GM10266 (cell line): ENCODE measurements at regions not wholly inside any gene's neighbourhood (a gene's known extent, or its start where the extent isn't known, plus 50 kb on each side); places are given as distances from the start of the nearest gene placed in this dataset.
"Not testable (repeated sequence)": the region's sequence is repeated elsewhere in the genome, so short reads cannot be mapped to it uniquely, and the experiment has no call there.

Source experiments
- DNase-seq: peaks from one replicate; pipeline ENCODE4 v3.0.0; 2012; ENCODE audit errors: extremely low spot score
- TF ChIP-seq, protein P1 (sequence below): IDR thresholded peaks from 2 replicates; pipeline ENCODE4 v1.5.1; 2012; ENCODE audit warnings: mild to moderate bottlenecking, low read depth; ENCODE audit not compliant: control insufficient read depth, insufficient read depth; ENCODE audit errors: missing control alignments

DNA sequence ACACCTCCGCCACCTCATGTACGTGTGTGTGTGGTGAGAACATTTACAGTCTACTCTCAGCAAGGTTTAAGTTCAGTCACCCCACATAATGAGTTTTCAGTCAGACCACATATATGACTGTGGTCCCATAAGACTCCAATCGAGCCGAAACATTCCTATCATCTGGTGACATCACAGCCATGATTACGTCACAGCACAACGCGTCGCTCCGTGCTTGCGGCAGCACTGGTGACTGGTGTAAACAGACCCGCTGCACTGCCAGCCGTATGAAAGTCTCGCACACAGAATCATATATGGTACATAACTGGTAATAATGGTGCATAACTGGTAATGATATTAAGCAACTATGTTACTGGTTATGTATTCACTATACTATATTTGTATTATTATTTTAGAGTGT is 150.7 kb downstream of the DLL1 start:
- TF ChIP-seq, protein P1, sequence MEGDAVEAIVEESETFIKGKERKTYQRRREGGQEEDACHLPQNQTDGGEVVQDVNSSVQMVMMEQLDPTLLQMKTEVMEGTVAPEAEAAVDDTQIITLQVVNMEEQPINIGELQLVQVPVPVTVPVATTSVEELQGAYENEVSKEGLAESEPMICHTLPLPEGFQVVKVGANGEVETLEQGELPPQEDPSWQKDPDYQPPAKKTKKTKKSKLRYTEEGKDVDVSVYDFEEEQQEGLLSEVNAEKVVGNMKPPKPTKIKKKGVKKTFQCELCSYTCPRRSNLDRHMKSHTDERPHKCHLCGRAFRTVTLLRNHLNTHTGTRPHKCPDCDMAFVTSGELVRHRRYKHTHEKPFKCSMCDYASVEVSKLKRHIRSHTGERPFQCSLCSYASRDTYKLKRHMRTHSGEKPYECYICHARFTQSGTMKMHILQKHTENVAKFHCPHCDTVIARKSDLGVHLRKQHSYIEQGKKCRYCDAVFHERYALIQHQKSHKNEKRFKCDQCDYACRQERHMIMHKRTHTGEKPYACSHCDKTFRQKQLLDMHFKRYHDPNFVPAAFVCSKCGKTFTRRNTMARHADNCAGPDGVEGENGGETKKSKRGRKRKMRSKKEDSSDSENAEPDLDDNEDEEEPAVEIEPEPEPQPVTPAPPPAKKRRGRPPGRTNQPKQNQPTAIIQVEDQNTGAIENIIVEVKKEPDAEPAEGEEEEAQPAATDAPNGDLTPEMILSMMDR = no peak
- no peak for DNase-seq

DNA sequence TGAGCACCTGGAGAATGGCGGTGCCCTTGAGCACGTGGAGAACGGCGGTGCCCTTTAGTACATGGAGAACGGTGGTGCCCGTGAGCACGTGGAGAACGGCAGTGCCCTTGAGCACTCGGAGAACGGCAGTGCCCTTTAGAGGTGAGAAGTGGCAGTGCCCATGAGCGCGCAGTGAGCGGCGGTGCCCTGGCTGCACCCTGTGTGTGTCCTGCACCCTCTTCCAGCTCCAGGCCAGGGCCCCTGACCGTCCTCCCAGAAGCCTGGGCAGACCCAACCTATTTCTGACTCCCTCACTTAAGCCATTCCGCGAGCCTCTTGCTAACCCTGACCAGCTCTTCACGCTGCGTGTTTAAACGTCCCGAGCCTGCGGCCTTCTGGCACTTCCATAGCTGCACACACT is 151.3 kb downstream of the DLL1 start:
- TF ChIP-seq, protein P1 = no peak
- DNase-seq = no peak

DNA sequence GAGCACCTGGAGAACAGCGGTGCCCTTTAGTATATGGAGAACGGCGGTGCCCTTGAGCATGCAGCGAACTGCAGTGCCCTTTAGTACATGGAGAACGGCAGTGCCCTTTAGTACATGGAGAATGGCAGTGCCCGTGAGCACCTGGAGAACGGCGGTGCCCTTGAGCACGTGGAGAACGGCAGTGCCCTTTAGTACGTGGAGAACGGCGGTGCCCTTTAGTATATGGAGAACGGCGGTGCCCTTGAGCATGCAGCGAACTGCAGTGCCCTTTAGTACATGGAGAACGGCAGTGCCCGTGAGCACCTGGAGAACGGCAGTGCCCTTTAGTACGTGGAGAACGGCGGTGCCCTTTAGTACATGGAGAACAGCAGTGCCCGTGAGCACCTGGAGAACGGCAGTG is 151.8 kb downstream of the DLL1 start:
- not testable (repeated sequence) for DNase-seq

DNA sequence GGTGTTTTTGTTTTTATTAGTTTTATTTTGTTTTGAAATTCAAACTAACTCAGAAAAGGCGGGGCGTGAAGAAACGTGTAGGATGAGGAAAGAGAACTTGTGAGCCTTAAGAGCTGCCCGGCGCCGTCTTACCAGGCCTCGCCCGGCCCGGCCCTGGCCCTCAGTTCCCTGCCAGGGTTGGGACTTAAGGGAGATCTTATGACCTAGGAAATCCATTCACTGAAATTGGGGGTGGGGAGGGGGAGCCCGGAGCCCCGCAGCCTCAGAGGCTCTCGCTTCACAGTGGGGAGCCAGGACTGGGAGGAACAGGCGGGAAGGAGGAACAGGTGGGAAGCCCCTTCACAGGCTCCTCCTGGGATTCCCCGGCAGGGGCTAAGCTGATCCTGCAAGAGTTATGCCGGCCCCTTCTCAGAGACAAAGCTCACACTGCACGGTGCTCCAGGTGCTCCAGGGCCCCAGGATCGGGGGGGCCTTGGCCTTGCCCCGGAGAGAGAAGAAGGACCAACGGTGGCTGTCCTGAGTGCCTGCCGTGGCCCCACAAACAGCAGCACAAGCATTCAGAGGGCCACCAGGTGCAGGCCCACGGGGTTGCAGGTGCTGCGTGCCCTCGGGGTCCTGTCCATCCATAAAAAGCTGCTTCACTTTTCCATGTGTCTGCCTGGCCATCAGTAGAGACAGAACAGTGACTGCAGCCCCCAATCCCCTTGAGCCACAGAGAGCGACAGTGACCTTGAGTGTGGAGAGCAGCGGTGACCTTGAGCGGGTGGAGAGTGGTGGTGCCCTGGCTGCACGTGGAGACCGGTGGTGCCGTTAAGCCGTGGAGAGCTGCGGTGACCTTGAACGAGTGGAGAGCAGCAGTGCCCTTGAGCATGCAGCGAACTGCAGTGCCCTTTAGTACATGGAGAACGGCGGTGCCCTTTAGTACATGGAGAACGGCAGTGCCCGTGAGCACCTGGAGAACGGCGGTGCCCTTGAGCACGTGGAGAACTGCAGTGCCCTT is 152.7 kb downstream of the DLL1 start:
- TF ChIP-seq, protein P1 = no peak
- DNase-seq = no peak

DNA sequence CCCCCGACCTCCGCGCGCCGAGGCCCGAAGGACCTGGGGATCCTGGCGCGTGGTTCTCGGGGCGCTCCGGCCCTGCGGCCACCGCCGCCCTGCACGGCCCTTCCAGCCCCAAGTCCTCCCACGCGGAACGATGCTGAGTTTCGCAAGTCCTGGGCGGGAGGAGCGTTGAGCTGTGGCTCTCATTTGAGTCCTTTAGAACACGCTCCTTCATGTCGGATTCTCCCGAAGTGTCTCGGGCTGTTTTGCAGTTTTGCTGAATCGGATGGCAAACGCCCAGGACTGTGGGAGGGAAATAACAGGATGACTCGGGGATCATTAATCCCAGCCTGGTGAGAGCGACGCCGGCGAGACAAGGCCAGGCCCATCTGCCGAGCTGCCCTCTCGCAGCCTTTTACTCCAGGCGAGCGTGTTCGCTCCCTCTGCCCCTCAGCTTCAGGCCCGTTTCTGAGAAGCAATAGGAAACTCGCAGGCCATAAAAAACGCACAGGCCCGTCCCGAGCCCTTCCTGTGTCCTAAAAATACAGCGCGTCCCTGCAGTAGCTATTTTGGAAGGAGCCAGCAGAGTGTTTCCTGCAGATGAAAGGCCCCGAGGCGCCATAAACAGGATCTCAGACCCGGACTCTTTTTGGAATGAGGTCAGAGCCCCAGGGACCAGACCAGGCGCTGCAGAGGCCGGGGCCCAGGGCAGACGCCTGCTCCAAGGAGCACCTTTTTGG is 153.5 kb downstream of the DLL1 start:
- TF ChIP-seq, protein P1 = no peak
- no peak for DNase-seq

DNA sequence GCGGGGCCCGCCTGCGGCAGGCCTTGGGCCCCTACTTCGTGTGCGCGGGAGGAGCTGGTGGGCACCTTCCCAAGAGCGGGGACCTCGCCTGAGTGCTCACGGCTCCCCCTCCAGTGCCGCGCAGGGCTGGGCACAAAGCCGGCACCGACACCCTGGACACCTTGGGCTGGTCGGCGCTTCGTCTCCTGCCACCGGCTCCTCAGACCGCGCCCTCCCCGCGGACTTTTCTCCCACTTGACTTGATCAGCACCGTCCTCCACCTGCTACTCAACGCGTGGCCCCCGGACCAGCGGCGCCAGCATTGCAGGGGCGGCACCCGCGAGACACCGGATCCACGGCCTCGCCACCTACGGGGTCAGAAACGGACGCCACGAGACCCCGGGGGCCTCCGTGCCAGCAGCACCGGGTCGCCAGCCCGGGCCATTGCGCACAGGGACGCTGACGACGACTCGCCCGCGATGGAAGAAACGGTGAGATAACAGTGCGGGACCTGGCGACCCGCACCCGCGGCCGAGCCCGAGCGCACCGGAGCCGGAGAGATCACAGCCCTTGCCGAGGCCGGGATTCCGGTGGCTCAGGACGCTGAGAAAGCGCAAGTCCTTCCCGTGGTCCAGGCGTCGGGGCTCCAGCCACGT is 154.2 kb downstream of the DLL1 start:
- TF ChIP-seq, protein P1 = no peak
- no peak for DNase-seq

DNA sequence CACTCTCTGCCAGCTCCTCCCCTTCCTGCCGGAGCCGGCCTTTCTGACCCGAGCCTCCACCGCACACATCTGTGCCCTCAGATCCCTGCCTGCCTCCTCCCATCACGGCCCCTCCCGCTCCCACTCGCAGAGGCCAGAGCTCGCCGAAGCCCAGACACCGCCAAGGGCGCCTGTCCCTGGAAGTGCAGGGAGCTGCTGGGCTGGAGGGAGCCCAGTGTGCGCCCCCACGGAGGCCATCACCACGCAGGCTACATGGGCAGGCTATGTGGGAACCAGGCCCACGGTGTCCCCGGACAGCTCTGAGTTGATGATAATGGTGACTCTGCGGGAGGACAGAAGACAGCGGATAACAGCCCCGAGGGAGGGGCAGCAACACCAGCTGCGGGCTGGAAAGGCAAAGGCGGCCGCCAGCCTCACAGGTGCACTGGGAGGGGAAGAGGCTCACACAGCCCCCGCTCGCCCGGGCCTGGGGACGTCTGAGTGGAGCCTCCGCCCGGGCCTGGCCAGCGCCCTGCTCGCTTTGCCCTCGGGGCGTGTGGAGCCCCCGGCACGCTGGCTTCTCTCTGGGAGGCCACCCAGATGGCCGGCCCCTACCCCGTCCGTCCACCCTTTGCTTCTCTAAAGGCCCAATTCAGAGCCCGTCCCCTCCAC is 154.9 kb downstream of the DLL1 start:
- TF ChIP-seq, protein P1 = no peak
- DNase-seq = no peak
